ENCODE measurements at regions not wholly inside any gene's neighbourhood (a gene's known extent, or its start where the extent isn't known, plus 50 kb on each side); places are given as distances from the start of the nearest gene placed in this dataset.

DNA sequence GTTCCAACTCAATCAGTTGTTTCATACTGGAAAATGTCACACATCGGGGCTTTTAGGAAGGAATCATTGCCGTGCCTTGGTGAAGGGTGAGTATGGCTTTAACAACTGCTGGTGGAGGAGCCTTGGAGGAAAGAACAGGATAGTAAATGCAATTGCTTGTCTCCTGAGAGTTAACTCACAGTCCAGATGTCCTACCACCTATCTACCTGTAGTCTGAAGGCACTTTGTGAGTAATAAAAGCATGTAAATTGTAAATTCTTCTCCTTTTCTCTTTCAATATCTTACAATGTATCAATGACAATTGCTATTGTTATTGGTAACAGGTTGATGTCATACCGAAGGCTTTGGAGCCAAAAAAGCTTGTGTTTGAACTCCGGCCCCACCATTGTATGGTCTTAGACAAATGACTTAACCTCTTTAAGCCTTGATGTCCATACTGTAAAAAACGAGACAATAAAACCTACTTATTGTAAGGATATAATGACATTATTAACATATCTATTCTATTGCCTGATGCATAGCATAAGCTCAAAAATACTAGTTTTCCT is 397.4 kb downstream of the ADAMTS20 start:
- in situ Hi-C loops (cut with MboI; ENCODE audit: low sequenced_read_pairs in 4 of 4) (no loop called here), intact Hi-C loops (cut with DNase I; ENCODE audit: low total_unique reads) (no loop called here)
- DNase-seq = no peak
- no peaks in the 10 kb centered on the region for H3K4me1 ChIP-seq
- ATAC-seq = no peak
- no peak overlapping the region for H3K27ac ChIP-seq
- no peaks in the 10 kb centered on the region for H3K27me3 ChIP-seq
- H3K9me3 ChIP-seq = no peaks in the 10 kb centered on the region
- no peak overlapping the region for H3K4me3 ChIP-seq
- no peaks in the 10 kb centered on the region for H3K36me3 ChIP-seq
- TF ChIP-seq POLR2A (IDR thresholded peaks at IDR 0.05) = no peak
- TF ChIP-seq, protein P1, sequence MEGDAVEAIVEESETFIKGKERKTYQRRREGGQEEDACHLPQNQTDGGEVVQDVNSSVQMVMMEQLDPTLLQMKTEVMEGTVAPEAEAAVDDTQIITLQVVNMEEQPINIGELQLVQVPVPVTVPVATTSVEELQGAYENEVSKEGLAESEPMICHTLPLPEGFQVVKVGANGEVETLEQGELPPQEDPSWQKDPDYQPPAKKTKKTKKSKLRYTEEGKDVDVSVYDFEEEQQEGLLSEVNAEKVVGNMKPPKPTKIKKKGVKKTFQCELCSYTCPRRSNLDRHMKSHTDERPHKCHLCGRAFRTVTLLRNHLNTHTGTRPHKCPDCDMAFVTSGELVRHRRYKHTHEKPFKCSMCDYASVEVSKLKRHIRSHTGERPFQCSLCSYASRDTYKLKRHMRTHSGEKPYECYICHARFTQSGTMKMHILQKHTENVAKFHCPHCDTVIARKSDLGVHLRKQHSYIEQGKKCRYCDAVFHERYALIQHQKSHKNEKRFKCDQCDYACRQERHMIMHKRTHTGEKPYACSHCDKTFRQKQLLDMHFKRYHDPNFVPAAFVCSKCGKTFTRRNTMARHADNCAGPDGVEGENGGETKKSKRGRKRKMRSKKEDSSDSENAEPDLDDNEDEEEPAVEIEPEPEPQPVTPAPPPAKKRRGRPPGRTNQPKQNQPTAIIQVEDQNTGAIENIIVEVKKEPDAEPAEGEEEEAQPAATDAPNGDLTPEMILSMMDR (IDR thresholded peaks at IDR 0.05 in 4 of 5, conservative IDR thresholded peaks at IDR 0.05 in 1 of 5) = no peak

- in situ Hi-C loops (cut with MboI; ENCODE audit: low sequenced_read_pairs in 4 of 4) = no loop called here
- DNase-seq = no peak
- Histone ChIP-seq H3K27ac (no peak overlapping the region), H3K4me1 (no peaks in the 10 kb centered on the region), H3K9me3 (no peaks in the 10 kb centered on the region), H3K4me3 (no peak overlapping the region), H3K36me3 (no peaks in the 10 kb centered on the region), H3K27me3 (no peaks in the 10 kb centered on the region)
- no peak for ATAC-seq
- no peak for TF ChIP-seq POLR2A (IDR thresholded peaks at IDR 0.05)
- TF ChIP-seq, protein P1 (IDR thresholded peaks at IDR 0.05 in 4 of 5, conservative IDR thresholded peaks at IDR 0.05 in 1 of 5) = no peak
- intact Hi-C loops (cut with DNase I; ENCODE audit: low total_unique reads) = no loop called here
These were observed 400.5 kb downstream of the ADAMTS20 start for GRCh38 chr12:43151441-43151981.

DNA sequence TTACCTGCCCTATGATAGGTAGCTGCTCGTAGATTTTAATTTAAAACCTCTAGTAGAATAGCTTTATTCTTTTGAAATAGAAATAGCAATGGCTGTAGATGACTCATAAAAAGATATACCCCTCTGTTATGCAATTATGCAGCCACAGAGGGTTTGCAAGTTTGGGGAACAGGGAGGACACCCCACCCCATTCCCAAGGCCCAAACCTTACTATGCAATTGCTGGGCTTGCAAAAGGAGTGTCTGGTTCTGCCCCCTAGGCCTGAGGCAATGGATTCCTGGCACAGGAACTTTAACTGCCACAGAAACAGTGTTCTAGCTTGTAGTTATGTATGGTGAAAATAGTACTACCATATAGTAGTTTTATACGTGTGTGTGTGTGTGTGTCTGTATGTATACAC is 403.3 kb downstream of the ADAMTS20 start:
- H3K4me1 ChIP-seq = no peaks in the 10 kb centered on the region
- H3K27me3 ChIP-seq = no peaks in the 10 kb centered on the region
- ATAC-seq (no peak), DNase-seq (no peak)
- H3K4me3 ChIP-seq = no peak overlapping the region
- TF ChIP-seq, protein P1 (IDR thresholded peaks at IDR 0.05 in 4 of 5, conservative IDR thresholded peaks at IDR 0.05 in 1 of 5) = no peak
- no peak for TF ChIP-seq POLR2A (IDR thresholded peaks at IDR 0.05)
- no peaks in the 10 kb centered on the region for H3K36me3 ChIP-seq
- in situ Hi-C loops (cut with MboI; ENCODE audit: low sequenced_read_pairs in 4 of 4) (no loop called here), intact Hi-C loops (cut with DNase I; ENCODE audit: low total_unique reads) (no loop called here)
- H3K27ac ChIP-seq = no peak overlapping the region
- H3K9me3 ChIP-seq = no peaks in the 10 kb centered on the region

- ATAC-seq (no peak), DNase-seq (no peak)
- no peak for TF ChIP-seq POLR2A (IDR thresholded peaks at IDR 0.05)
- TF ChIP-seq, protein P1 (IDR thresholded peaks at IDR 0.05 in 4 of 5, conservative IDR thresholded peaks at IDR 0.05 in 1 of 5) = no peak
- in situ Hi-C loops (cut with MboI; ENCODE audit: low sequenced_read_pairs in 4 of 4) (no loop called here), intact Hi-C loops (cut with DNase I; ENCODE audit: low total_unique reads) (no loop called here)
- Histone ChIP-seq H3K4me1 (no peaks in the 10 kb centered on the region), H3K27me3 (no peaks in the 10 kb centered on the region), H3K4me3 (no peak overlapping the region), H3K9me3 (no peaks in the 10 kb centered on the region), H3K36me3 (no peaks in the 10 kb centered on the region), H3K27ac (no peak overlapping the region)
These were observed 404.1 kb downstream of the ADAMTS20 start for GRCh38 chr12:43147878-43148277.

GRCh38 chr12:43145481-43145880 is 406.5 kb downstream of the ADAMTS20 start:
- TF ChIP-seq, protein P1 (IDR thresholded peaks at IDR 0.05 in 4 of 5, conservative IDR thresholded peaks at IDR 0.05 in 1 of 5) = no peak
- TF ChIP-seq POLR2A (IDR thresholded peaks at IDR 0.05) = no peak
- in situ Hi-C loops (cut with MboI; ENCODE audit: low sequenced_read_pairs in 4 of 4) (no loop called here), intact Hi-C loops (cut with DNase I; ENCODE audit: low total_unique reads) (no loop called here)
- H3K9me3 ChIP-seq = no peaks in the 10 kb centered on the region
- no peak overlapping the region for H3K4me3 ChIP-seq
- no peak overlapping the region for H3K27ac ChIP-seq
- H3K27me3 ChIP-seq = no peaks in the 10 kb centered on the region
- ATAC-seq (no peak), DNase-seq (no peak)
- no peaks in the 10 kb centered on the region for H3K36me3 ChIP-seq
- H3K4me1 ChIP-seq = no peaks in the 10 kb centered on the region
